ENCODE measurements at regions not wholly inside any gene's neighbourhood (a gene's known extent, or its start where the extent isn't known, plus 50 kb on each side); places are given as distances from the start of the nearest gene placed in this dataset.

GRCh38 chr15:61459785-61460707 lies 230.9 kb upstream of the RORA start:
- no peak for DNase-seq

- DNase-seq = no peak
Observed at GRCh38 chr15:61457050-61457733, 228.1 kb upstream of the RORA start.

GRCh38 chr15:61449186-61449702 lies 220.1 kb upstream of the RORA start:
- DNase-seq = no peak

GRCh38 chr15:61447981-61448380 lies 218.9 kb upstream of the RORA start:
- no peak for DNase-seq

- no peak for DNase-seq
Observed at GRCh38 chr15:61444585-61444984, 215.5 kb upstream of the RORA start.

GRCh38 chr15:61442821-61443220 lies 213.7 kb upstream of the RORA start:
- no peak for DNase-seq

- DNase-seq = no peak
Observed at GRCh38 chr15:61441891-61442290, 212.8 kb upstream of the RORA start.

- no peak for DNase-seq
Observed at GRCh38 chr15:61426466-61426865, 197.4 kb upstream of the RORA start.

- no peak for DNase-seq
Observed at GRCh38 chr15:61425934-61426333, 196.8 kb upstream of the RORA start.

- no peak for DNase-seq
Observed at GRCh38 chr15:61422773-61423172, 193.7 kb upstream of the RORA start.

GRCh38 chr15:61421938-61422337 lies 192.8 kb upstream of the RORA start:
- DNase-seq = no peak

GRCh38 chr15:61421470-61421869 lies 192.4 kb upstream of the RORA start:
- DNase-seq = no peak

GRCh38 chr15:61420546-61420945 lies 191.4 kb upstream of the RORA start:
- no peak for DNase-seq

GRCh38 chr15:61415617-61416120 lies 186.6 kb upstream of the RORA start:
- DNase-seq = no peak

GRCh38 chr15:61411902-61412510 lies 182.9 kb upstream of the RORA start:
- DNase-seq = no peak

GRCh38 chr15:61410662-61411061 lies 181.6 kb upstream of the RORA start:
- no peak for DNase-seq

GRCh38 chr15:61404567-61404966 lies 175.5 kb upstream of the RORA start:
- DNase-seq = no peak

- DNase-seq = no peak
Observed at GRCh38 chr15:61403884-61404283, 174.8 kb upstream of the RORA start.

- DNase-seq = no peak
Observed at GRCh38 chr15:61401903-61402698, 173.0 kb upstream of the RORA start.

GRCh38 chr15:61398310-61398709 lies 169.2 kb upstream of the RORA start:
- DNase-seq = no peak

- no peak for DNase-seq
Observed at GRCh38 chr15:61396235-61396919, 167.3 kb upstream of the RORA start.

GRCh38 chr15:61393949-61394348 lies 164.8 kb upstream of the RORA start:
- no peak for DNase-seq
